Heart left ventricle (tissue), 13 donors: ENCODE measurements at regions not wholly inside any gene's neighbourhood (a gene's known extent, or its start where the extent isn't known, plus 50 kb on each side); places are given as distances from the start of the nearest gene placed in this dataset.

ENCODE experiments used
- POLR2A ChIP-seq, 2 donors: fragments of 450-650 bp; IDR thresholded peaks; one replicate each; pipeline ENCODE4 v1.6.1; 2017; ENCODE audit warnings: antibody characterized with exemption in 2 of 2, mild to moderate bottlenecking in 2 of 2, moderate library complexity in 2 of 2
- TF ChIP-seq, protein P1 (sequence below), 12 donors: fragments of 200-600 bp; sonication (generic) in 4 of 12; IDR thresholded peaks; one replicate each; pipeline versions ENCODE4 v1.5.0 to v1.8.0; 2018 to 2022; ENCODE audit warnings: antibody characterized with exemption in 12 of 12, mild to moderate bottlenecking in 5 of 12
- donor health status: ischemic (EF 13 %, LVEDD 7.1; RV severe dilation, severe dysfunction).
- donor health status: DM: no; HTN: yes; CAD: no.
- donor health status: DM: no; HTN: no; CAD: no.
- donor health status: ischemic (EF 25% LVEDD 6.9; RV normal size, moderate dysfunction).
- donor health status: ischemic (EF 25% LVEDD 5.7; RV mildly dilated, moderate dysfunction).
- donor health status: ischemic (EF 35%, LVEDD 5.7; RV mildly dilated, moderate dysfunction).
- donor health status: nonischemic (EF 11% LVEDD 7.7; RV severe dilation, severe dysfunction).
- donor health status: DM: yes; HTN: yes; CAD: no.
- donor health status: PGD.
- donor health status: ischemic (EF 29% LVEDD 5.4; RV normal size, mild dysfunction).
- donor health status: nonischemic (EF 23%, LVEDD 6.1; RV moderate dilation, normal function).

GRCh38 chr7:96636342-96636860 is 73.2 kb downstream of the SEM1 start:
- TF ChIP-seq, protein P1, sequence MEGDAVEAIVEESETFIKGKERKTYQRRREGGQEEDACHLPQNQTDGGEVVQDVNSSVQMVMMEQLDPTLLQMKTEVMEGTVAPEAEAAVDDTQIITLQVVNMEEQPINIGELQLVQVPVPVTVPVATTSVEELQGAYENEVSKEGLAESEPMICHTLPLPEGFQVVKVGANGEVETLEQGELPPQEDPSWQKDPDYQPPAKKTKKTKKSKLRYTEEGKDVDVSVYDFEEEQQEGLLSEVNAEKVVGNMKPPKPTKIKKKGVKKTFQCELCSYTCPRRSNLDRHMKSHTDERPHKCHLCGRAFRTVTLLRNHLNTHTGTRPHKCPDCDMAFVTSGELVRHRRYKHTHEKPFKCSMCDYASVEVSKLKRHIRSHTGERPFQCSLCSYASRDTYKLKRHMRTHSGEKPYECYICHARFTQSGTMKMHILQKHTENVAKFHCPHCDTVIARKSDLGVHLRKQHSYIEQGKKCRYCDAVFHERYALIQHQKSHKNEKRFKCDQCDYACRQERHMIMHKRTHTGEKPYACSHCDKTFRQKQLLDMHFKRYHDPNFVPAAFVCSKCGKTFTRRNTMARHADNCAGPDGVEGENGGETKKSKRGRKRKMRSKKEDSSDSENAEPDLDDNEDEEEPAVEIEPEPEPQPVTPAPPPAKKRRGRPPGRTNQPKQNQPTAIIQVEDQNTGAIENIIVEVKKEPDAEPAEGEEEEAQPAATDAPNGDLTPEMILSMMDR (IDR thresholded peaks at IDR 0.05): no peak
- TF ChIP-seq POLR2A (IDR thresholded peaks at IDR 0.05): no peak
